CD4-positive, alpha-beta T cell (primary cell): ENCODE measurements at regions not wholly inside any gene's neighbourhood (a gene's known extent, or its start where the extent isn't known, plus 50 kb on each side); places are given as distances from the start of the nearest gene placed in this dataset.

Experiments used
- ATAC-seq: fragments of 200-7000 bp; cut with Tn5 transposase; one replicate; pipeline ENCODE4 v1.10.0; 2022; ENCODE audit warnings: mild to moderate bottlenecking; ENCODE audit not compliant: poor library complexity
- CTCF ChIA-PET: fragments of 350-600 bp; sonication (Branson Sonifier 250); formaldehyde crosslinking; loops from one replicate; lab custom pipeline; 2021; ENCODE audit warnings: antibody characterized with exemption, inconsistent platforms; lab: Charles Lee
- POLR2A ChIA-PET: fragments of 350-600 bp; sonication (Branson Sonifier 250); formaldehyde crosslinking; loops from one replicate; lab custom pipeline; 2021; ENCODE audit warnings: antibody characterized with exemption, inconsistent platforms; lab: Charles Lee
- DNase-seq, 14 experiments: peaks; one replicate each; pipeline ENCODE4 v3.0.0-alpha.2; 2013 to 2020; ENCODE audit warnings: mixed read lengths in 2 of 14
- H3K27ac ChIP-seq, 2 donors: one replicate each; pipeline versions ENCODE4 v1.5.1 to v1.7.0; 2013; ENCODE audit warnings: low read length in 2 of 2, low read depth in 1 of 2, mild to moderate bottlenecking in 1 of 2
- H3K27me3 ChIP-seq, 2 experiments: 1 replicate in 1 of 2; 2 replicates in 1 of 2; pipeline versions ENCODE4 v1.6.1 to v1.7.0; 2013; ENCODE audit warnings: low read length in 2 of 2, control low read depth in 1 of 2, mild to moderate bottlenecking in 1 of 2, moderate library complexity in 1 of 2; ENCODE audit not compliant: insufficient read depth in 2 of 2, control insufficient read depth in 1 of 2
- H3K36me3 ChIP-seq: one replicate; pipeline ENCODE4 v1.6.1; 2013; ENCODE audit warnings: low read length, control low read depth; ENCODE audit not compliant: insufficient read depth
- H3K4me1 ChIP-seq: one replicate; pipeline ENCODE4 v1.6.1; 2013; ENCODE audit warnings: low read length, control low read depth; ENCODE audit not compliant: insufficient read depth
- H3K4me3 ChIP-seq: one replicate; pipeline ENCODE4 v1.5.1; 2013; ENCODE audit warnings: mild to moderate bottlenecking, low read length, moderate library complexity
- H3K9me3 ChIP-seq, 2 experiments: 1 replicate in 1 of 2; 2 replicates in 1 of 2; pipeline versions ENCODE4 v1.6.1 to v1.7.0; 2013; ENCODE audit warnings: low read length in 2 of 2, mild to moderate bottlenecking in 2 of 2, control low read depth in 1 of 2, moderate library complexity in 1 of 2; ENCODE audit not compliant: control insufficient read depth in 1 of 2, insufficient read depth in 1 of 2
- H3K27ac Mint-ChIP-seq: one replicate; pipeline ENCODE4 v1.8.0; 2020; ENCODE audit warnings: mixed read lengths
- H3K27me3 Mint-ChIP-seq: one replicate; pipeline ENCODE4 v1.8.0; 2021; ENCODE audit warnings: mixed read lengths
- H3K36me3 Mint-ChIP-seq: one replicate; pipeline ENCODE4 v1.8.0; 2021; ENCODE audit warnings: low read depth, mixed read lengths
- H3K4me1 Mint-ChIP-seq: one replicate; pipeline ENCODE4 v1.8.0; 2021; ENCODE audit warnings: low read depth, mixed read lengths
- H3K4me3 Mint-ChIP-seq: one replicate; pipeline ENCODE4 v1.8.0; 2020; ENCODE audit warnings: mild to moderate bottlenecking, mixed read lengths
- H3K9me3 Mint-ChIP-seq: one replicate; pipeline ENCODE4 v1.8.0; 2020; ENCODE audit warnings: mixed read lengths
- CTCF ChIP-seq: fragments of 200-600 bp; IDR thresholded peaks from one replicate; pipeline ENCODE4 v1.8.0; 2022; ENCODE audit warnings: antibody characterized with exemption, mild to moderate bottlenecking
- intact Hi-C, 2 experiments: fragments of 100-400 bp; cut with DNase I in 1 of 2; cut with micrococcal nuclease in 1 of 2; formaldehyde crosslinking; loops; one replicate each; pipeline versions ENCODE4 v1.15.1 to v1.9.0; 2023 to 2025; cut with DNase I, micrococcal nuclease

- Histone ChIP-seq H3K4me1 (no peaks in the 10 kb centered on the region), H3K9me3 (peaks cover 0 to 4% of the 10 kb centered on the region in 2 experiments), H3K27ac (no peak overlapping the region), H3K27me3 (no peaks in the 10 kb centered on the region), H3K4me3 (no peak overlapping the region), H3K36me3 (no peaks in the 10 kb centered on the region)
- Mint-ChIP-seq H3K36me3 (no peaks in the 10 kb centered on the region), H3K4me3 (no peak overlapping the region), H3K27ac (no peak overlapping the region), H3K27me3 (no peaks in the 10 kb centered on the region), H3K4me1 (no peaks in the 10 kb centered on the region), H3K9me3 (no peaks in the 10 kb centered on the region)
- no peak for TF ChIP-seq CTCF
- intact Hi-C loops = no loop called here
- CTCF ChIA-PET = no interaction called here
- ATAC-seq = no peak
- DNase-seq = no peak
- POLR2A ChIA-PET = no interaction called here
Observed at GRCh38 chr17:69898601-69899000, 176.4 kb upstream of the KCNJ16 start.

GRCh38 chr17:69900101-69900500, 174.9 kb upstream of the KCNJ16 start:
- H3K4me3 Mint-ChIP-seq = no peak overlapping the region
- no peaks in the 10 kb centered on the region for H3K4me1 Mint-ChIP-seq
- Histone ChIP-seq H3K27ac (no peak overlapping the region), H3K36me3 (no peaks in the 10 kb centered on the region), H3K9me3 (peaks cover 0 to 4% of the 10 kb centered on the region in 2 experiments), H3K4me3 (no peak overlapping the region), H3K27me3 (no peaks in the 10 kb centered on the region), H3K4me1 (no peaks in the 10 kb centered on the region)
- no peaks in the 10 kb centered on the region for H3K36me3 Mint-ChIP-seq
- no peak overlapping the region for H3K27ac Mint-ChIP-seq
- ChIA-PET CTCF (no interaction called here), POLR2A (no interaction called here)
- no peak for ATAC-seq
- intact Hi-C loops = no loop called here
- TF ChIP-seq CTCF = no peak
- no peaks in the 10 kb centered on the region for H3K27me3 Mint-ChIP-seq
- no peak for DNase-seq
- H3K9me3 Mint-ChIP-seq = no peaks in the 10 kb centered on the region

GRCh38 chr17:69900829-69901228, 174.2 kb upstream of the KCNJ16 start:
- intact Hi-C loops = no loop called here
- ATAC-seq = no peak
- CTCF ChIA-PET = no interaction called here
- POLR2A ChIA-PET = no interaction called here
- H3K9me3 Mint-ChIP-seq = no peaks in the 10 kb centered on the region
- H3K36me3 Mint-ChIP-seq = no peaks in the 10 kb centered on the region
- Histone ChIP-seq H3K9me3 (peaks cover 0 to 4% of the 10 kb centered on the region in 2 experiments), H3K27me3 (no peaks in the 10 kb centered on the region), H3K27ac (no peak overlapping the region), H3K4me3 (no peak overlapping the region), H3K4me1 (no peaks in the 10 kb centered on the region), H3K36me3 (no peaks in the 10 kb centered on the region)
- no peak overlapping the region for H3K4me3 Mint-ChIP-seq
- no peaks in the 10 kb centered on the region for H3K27me3 Mint-ChIP-seq
- no peaks in the 10 kb centered on the region for H3K4me1 Mint-ChIP-seq
- TF ChIP-seq CTCF = no peak
- no peak for DNase-seq
- no peak overlapping the region for H3K27ac Mint-ChIP-seq
